SK-N-MC (cell line): ENCODE measurements at regions not wholly inside any gene's neighbourhood (a gene's known extent, or its start where the extent isn't known, plus 50 kb on each side); places are given as distances from the start of the nearest gene placed in this dataset.
"Not testable (repeated sequence)": the region's sequence is repeated elsewhere in the genome, so short reads cannot be mapped to it uniquely, and the experiment has no call there.

ENCODE experiments used
- DNase-seq: peaks from one replicate; pipeline ENCODE4 v3.0.0-alpha.2; 2011; ENCODE audit warnings: low read depth, low spot score
- H3K27ac ChIP-seq: fragments of 200-600 bp; sonication (generic); 2 replicates; pipeline ENCODE4 v1.5.1; 2016; ENCODE audit warnings: mixed run types
- H3K36me3 ChIP-seq: fragments of 200-600 bp; sonication (generic); 2 replicates; pipeline ENCODE4 v1.6.1; 2017; ENCODE audit warnings: antibody characterized with exemption, low read length, mixed read lengths; ENCODE audit not compliant: insufficient read depth
- H3K4me3 ChIP-seq: fragments of 200-600 bp; sonication (generic); 2 replicates; pipeline ENCODE4 v1.5.1; 2016
- H3K9ac ChIP-seq: fragments of 200-600 bp; sonication (generic); 2 replicates; pipeline ENCODE4 v1.8.0; 2017; ENCODE audit warnings: mixed run types, mixed read lengths; ENCODE audit not compliant: insufficient read length
- H3K9me3 ChIP-seq: fragments of 200-600 bp; sonication (generic); 2 replicates; pipeline ENCODE4 v1.6.1; 2017; ENCODE audit warnings: low read depth, mild to moderate bottlenecking, antibody characterized with exemption, low read length, moderate library complexity, mixed read lengths
- EZH2 ChIP-seq: fragments of 200-600 bp; sonication (generic); IDR thresholded peaks from one replicate; pipeline ENCODE4 v1.6.1; 2017; ENCODE audit warnings: antibody characterized with exemption
- FOXP2 ChIP-seq: optimal IDR thresholded peaks from 2 replicates; pipeline ENCODE3; 2011; ENCODE audit warnings: mild to moderate bottlenecking, moderate library complexity; ENCODE audit not compliant: insufficient read depth; ENCODE audit errors: extremely low read length, control extremely low read depth
- POLR2AphosphoS5 ChIP-seq: IDR thresholded peaks from 2 replicates; pipeline ENCODE4 v1.6.1; 2012; ENCODE audit warnings: mild to moderate bottlenecking, low read depth, low read length, borderline replicate concordance

DNA sequence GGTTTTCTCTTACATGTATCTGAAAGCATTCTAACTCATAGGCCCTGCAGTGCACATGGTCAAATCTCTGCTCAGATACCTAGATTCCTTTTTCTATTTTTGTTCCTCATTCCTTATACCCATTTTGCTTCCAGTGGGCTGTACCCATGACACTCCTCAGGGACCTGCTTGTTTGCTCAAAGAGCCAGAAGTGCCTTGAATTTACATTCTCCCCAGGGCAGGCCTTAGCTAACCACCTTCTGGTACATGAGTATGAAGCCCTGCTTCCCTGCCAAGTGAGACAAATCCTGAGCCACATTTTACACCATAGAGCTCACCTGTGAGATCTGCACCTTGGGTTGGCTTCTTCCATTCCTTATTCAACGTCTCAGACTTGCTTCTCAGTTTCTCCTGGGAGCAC, 326.6 kb upstream of the SASH1 start:
- Histone ChIP-seq H3K4me3 (no peak overlapping the region), H3K27ac (no peak overlapping the region), H3K9me3 (no peaks in the 10 kb centered on the region), H3K9ac (no peak overlapping the region), H3K36me3 (no peaks in the 10 kb centered on the region)
- no peak for DNase-seq
- TF ChIP-seq EZH2 (no peak), FOXP2 (no peak), POLR2AphosphoS5 (no peak)

GRCh38 chr6:148021165-148021564, 321.5 kb upstream of the SASH1 start:
- DNase-seq: no peak
- TF ChIP-seq EZH2 (no peak), POLR2AphosphoS5 (no peak), FOXP2 (no peak)

GRCh38 chr6:148021699-148022098, 320.9 kb upstream of the SASH1 start:
- no peak overlapping the region for H3K4me3 ChIP-seq
- H3K27ac ChIP-seq: no peak overlapping the region

More at GRCh38 chr6:148021165-148021564, 321.5 kb upstream of the SASH1 start:
- Histone ChIP-seq H3K27ac (no peak overlapping the region), H3K36me3 (no peaks in the 10 kb centered on the region), H3K4me3 (no peak overlapping the region), H3K9me3 (no peaks in the 10 kb centered on the region), H3K9ac (no peak overlapping the region)

GRCh38 chr6:148022279-148022678, 320.4 kb upstream of the SASH1 start:
- not testable (repeated sequence) for H3K4me3 ChIP-seq, H3K9ac ChIP-seq, H3K9me3 ChIP-seq, H3K36me3 ChIP-seq, H3K27ac ChIP-seq, DNase-seq

More at GRCh38 chr6:148021699-148022098, 320.9 kb upstream of the SASH1 start:
- Histone ChIP-seq H3K9me3 (no peaks in the 10 kb centered on the region), H3K36me3 (no peaks in the 10 kb centered on the region), H3K9ac (no peak overlapping the region)
- DNase-seq: no peak
- TF ChIP-seq EZH2 (no peak), FOXP2 (no peak), POLR2AphosphoS5 (no peak)

DNA sequence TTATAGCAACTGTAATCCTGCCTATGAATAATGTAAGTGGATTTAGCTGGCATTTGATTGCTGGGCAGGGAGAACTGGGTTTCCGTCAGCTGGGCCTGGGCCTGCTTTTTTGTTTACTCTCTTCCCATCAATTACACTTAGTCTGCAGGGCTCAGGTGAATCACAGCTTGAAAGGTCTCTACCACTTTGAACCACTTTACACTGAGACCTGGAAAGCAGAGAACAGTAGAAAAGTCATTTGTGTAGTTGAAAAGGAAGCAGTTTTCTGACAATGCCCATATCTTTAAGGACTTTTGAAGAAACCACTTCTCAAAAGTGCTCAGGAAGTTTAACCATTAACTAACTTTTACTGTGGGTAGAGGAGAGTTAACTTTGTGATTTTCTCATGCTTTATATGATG, 315.4 kb upstream of the SASH1 start:
- H3K36me3 ChIP-seq: no peaks in the 10 kb centered on the region
- H3K27ac ChIP-seq: no peak overlapping the region
- no peaks in the 10 kb centered on the region for H3K9me3 ChIP-seq
- no peak overlapping the region for H3K9ac ChIP-seq
- no peak for DNase-seq
- H3K4me3 ChIP-seq: no peak overlapping the region
- no peak for TF ChIP-seq POLR2AphosphoS5
- TF ChIP-seq FOXP2: no peak
- TF ChIP-seq EZH2: no peak

DNA sequence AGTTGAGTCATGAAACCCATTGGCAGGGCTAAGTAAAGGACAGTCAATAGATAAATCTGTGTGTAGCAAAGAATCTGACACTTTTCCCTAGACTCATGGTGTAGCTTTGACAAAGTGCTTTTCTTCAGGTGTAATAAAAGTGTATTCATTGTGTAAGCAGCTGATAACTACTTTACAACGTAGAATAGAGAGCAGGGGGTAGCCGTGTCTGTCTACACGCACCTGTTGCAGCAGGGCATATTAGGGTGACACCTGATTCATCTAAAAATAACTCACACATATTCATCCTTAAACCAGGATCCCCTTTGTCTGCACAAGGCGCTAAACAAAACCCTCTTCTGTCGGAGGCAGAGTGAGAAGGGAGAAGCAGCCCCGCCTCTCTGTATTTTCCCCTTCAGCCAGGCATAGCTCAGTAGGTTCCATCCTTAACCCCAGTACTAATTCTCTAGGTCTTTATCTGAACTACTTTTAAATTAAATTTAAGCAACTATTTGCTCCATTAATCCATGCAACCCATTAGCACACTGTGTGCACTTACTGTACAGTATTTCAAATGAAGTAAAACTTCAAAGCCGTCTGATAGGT, 306.7 kb upstream of the SASH1 start:
- Histone ChIP-seq H3K4me3 (no peak overlapping the region), H3K27ac (no peak overlapping the region), H3K36me3 (no peaks in the 10 kb centered on the region), H3K9ac (no peak overlapping the region), H3K9me3 (no peaks in the 10 kb centered on the region)
- no peak for DNase-seq
- TF ChIP-seq EZH2: no peak
- no peak for TF ChIP-seq FOXP2
- no peak for TF ChIP-seq POLR2AphosphoS5

DNA sequence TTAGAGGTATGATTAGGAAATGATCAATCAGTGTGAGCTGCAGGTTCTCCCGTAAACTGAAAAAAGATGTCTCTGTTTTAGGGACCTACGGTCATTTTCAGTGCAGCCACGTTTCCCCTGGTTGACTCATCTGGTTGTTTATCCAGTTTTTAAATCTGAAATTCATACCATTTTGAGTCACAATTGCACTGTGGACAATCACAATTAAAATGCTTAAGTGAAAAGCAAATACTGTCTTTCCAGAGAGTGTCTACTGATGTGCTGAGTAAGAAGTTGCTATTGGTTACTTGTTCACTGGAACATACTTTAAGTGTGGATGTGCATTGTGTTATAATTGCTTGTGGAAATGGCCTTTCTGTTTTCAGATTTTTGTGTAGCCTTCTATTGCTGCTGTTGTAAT, 305.1 kb upstream of the SASH1 start:
- Histone ChIP-seq H3K9ac (no peak overlapping the region), H3K4me3 (no peak overlapping the region), H3K36me3 (no peaks in the 10 kb centered on the region), H3K27ac (no peak overlapping the region), H3K9me3 (no peaks in the 10 kb centered on the region)
- TF ChIP-seq FOXP2 (no peak), EZH2 (no peak), POLR2AphosphoS5 (no peak)
- DNase-seq: no peak

DNA sequence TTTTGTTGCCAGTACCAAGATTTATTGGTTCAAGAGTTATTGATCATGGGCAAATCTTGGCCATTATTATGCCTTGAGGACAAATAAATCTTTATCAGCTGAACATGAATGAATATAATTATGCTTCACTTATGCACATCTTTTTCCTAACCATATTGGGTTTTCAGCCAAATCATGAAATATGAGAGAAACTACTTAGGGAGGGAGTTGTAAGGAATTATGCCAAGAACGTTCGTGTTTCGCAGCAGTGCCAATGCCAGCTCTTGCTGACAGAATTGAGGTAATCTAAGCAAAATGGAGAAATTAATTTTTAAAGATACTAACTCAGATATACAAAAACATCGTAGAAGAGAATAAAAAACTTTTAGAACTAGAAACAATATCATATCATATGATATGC, 301.1 kb upstream of the SASH1 start:
- DNase-seq: no peak
- no peak overlapping the region for H3K4me3 ChIP-seq
- 0 out of 2 replicates have a peak, but pooled peaks cover under 1% of the 10 kb centered on the region for H3K9me3 ChIP-seq
- no peak for TF ChIP-seq FOXP2
- TF ChIP-seq EZH2: no peak
- TF ChIP-seq POLR2AphosphoS5: no peak
- H3K9ac ChIP-seq: no peak overlapping the region
- H3K27ac ChIP-seq: no peak overlapping the region
- no peaks in the 10 kb centered on the region for H3K36me3 ChIP-seq

GRCh38 chr6:148042536-148042935, 300.1 kb upstream of the SASH1 start:
- no peak overlapping the region for H3K9ac ChIP-seq

More at GRCh38 chr6:148042536-148042935, 300.1 kb upstream of the SASH1 start:
- no peak for DNase-seq
- Histone ChIP-seq H3K4me3 (no peak overlapping the region), H3K27ac (no peak overlapping the region), H3K36me3 (no peaks in the 10 kb centered on the region), H3K9me3 (0 out of 2 replicates have a peak, but pooled peaks cover 4% of the 10 kb centered on the region)
- TF ChIP-seq FOXP2 (no peak), POLR2AphosphoS5 (no peak), EZH2 (no peak)
